DOHH2 (cell line): ENCODE measurements at regions not wholly inside any gene's neighbourhood (a gene's known extent, or its start where the extent isn't known, plus 50 kb on each side); places are given as distances from the start of the nearest gene placed in this dataset.
"Not testable (repeated sequence)": the region's sequence is repeated elsewhere in the genome, so short reads cannot be mapped to it uniquely, and the experiment has no call there.

ENCODE experiments used
- CTCF ChIP-seq: fragments of 200-600 bp; sonication (generic); IDR thresholded peaks from one replicate; pipeline ENCODE4 v1.5.1; 2014; ENCODE audit warnings: antibody characterized with exemption, mild to moderate bottlenecking, low read depth, low read length; ENCODE audit not compliant: poor library complexity, severe bottlenecking
- EZH2phosphoT487 ChIP-seq: fragments of 200-600 bp; sonication (generic); IDR thresholded peaks from 2 replicates; pipeline ENCODE4 v1.6.1; 2017; ENCODE audit warnings: borderline replicate concordance, mild to moderate bottlenecking, antibody characterized with exemption, low read length, moderate library complexity, mixed read lengths

DNA sequence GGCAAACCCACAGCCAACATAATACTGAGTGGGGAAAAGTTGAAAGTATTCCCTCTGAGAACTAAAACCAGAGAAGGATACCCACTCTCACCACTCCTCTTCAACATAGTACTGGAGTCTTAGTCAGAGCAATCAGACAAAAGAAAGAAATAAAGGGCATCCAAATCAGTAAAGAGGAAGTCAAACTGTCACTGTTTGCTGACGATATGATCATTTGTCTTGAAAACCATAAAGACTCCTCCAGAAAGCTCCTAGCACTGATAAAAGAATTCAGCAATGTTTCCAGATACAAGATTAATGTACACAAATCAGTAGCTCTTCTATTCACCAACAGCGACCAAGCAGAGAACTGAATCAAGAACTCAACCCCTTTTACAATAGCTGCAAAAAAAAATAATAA, 64.0 kb upstream of the SSTR4 start:
- not testable (repeated sequence) for TF ChIP-seq CTCF, EZH2phosphoT487
